ENCODE measurements at regions not wholly inside any gene's neighbourhood (a gene's known extent, or its start where the extent isn't known, plus 50 kb on each side); places are given as distances from the start of the nearest gene placed in this dataset.

GRCh38 chr13:58025821-58026220 lies 394.3 kb downstream of the PCDH17 start:
- intact Hi-C loops (cut with micrococcal nuclease; ENCODE audit: unreplicated experiment) = no loop called here
- H3K79me2 ChIP-seq (ENCODE audit: low read depth) = no peaks in the 10 kb centered on the region
- H3K9me3 ChIP-seq (ENCODE audit: insufficient read depth, low read depth) = no peaks in the 10 kb centered on the region
- POLR2A ChIA-PET (ENCODE audit: unreplicated experiment) = no interaction called here
- no peak for DNase-seq
- BruUV-seq (replicated peaks) = no TSS peak
- H3K4me3 ChIP-seq = no peak overlapping the region
- CTCF ChIA-PET = no interaction called here
- H3K9me2 ChIP-seq (ENCODE audit: insufficient read depth) = no peaks in the 10 kb centered on the region
- H3K27ac ChIP-seq = no peak overlapping the region
- no peaks in the 10 kb centered on the region for H3K36me3 ChIP-seq (ENCODE audit: low read depth)
- no peak overlapping the region for H2AFZ ChIP-seq
- no peaks in the 10 kb centered on the region for H3K4me1 ChIP-seq (replicated peaks; ENCODE audit: insufficient read depth)
- H4K20me1 ChIP-seq (ENCODE audit: insufficient read depth) = no peaks in the 10 kb centered on the region
- no peak overlapping the region for H3K4me2 ChIP-seq
- no peak for TF ChIP-seq CTCF (conservative IDR thresholded peaks at IDR 0.05)
- TF ChIP-seq EZH2 (IDR thresholded peaks at IDR 0.05; ENCODE audit: low read depth) = no peak
- H3K27me3 ChIP-seq (ENCODE audit: insufficient read depth, low read depth) = no peaks in the 10 kb centered on the region
- H3F3A ChIP-seq (ENCODE audit: insufficient read depth, low read depth) = no peaks in the 10 kb centered on the region

GRCh38 chr13:58032676-58033460 lies 401.3 kb downstream of the PCDH17 start:
- Histone ChIP-seq H3K4me1 (replicated peaks; ENCODE audit: insufficient read depth) (no peaks in the 10 kb centered on the region), H3K36me3 (ENCODE audit: low read depth) (no peaks in the 10 kb centered on the region), H3K9me3 (ENCODE audit: insufficient read depth, low read depth) (no peaks in the 10 kb centered on the region), H3F3A (ENCODE audit: insufficient read depth, low read depth) (no peaks in the 10 kb centered on the region), H3K4me2 (no peak overlapping the region), H3K27ac (no peak overlapping the region), H4K20me1 (ENCODE audit: insufficient read depth) (no peaks in the 10 kb centered on the region), H3K9me2 (ENCODE audit: insufficient read depth) (no peaks in the 10 kb centered on the region), H3K27me3 (ENCODE audit: insufficient read depth, low read depth) (no peaks in the 10 kb centered on the region), H3K79me2 (ENCODE audit: low read depth) (no peaks in the 10 kb centered on the region), H3K4me3 (no peak overlapping the region), H2AFZ (no peak overlapping the region)
- no TSS peak for BruUV-seq (replicated peaks)
- ChIA-PET POLR2A (ENCODE audit: unreplicated experiment) (no interaction called here), CTCF (no interaction called here)
- no peak for DNase-seq
- TF ChIP-seq EZH2 (IDR thresholded peaks at IDR 0.05; ENCODE audit: low read depth) (no peak), CTCF (conservative IDR thresholded peaks at IDR 0.05) (no peak)
- intact Hi-C loops (cut with micrococcal nuclease; ENCODE audit: unreplicated experiment) = no loop called here

GRCh38 chr13:58043971-58044370 lies 412.4 kb downstream of the PCDH17 start:
- Histone ChIP-seq H3K4me1 (replicated peaks; ENCODE audit: insufficient read depth) (no peaks in the 10 kb centered on the region), H3K79me2 (ENCODE audit: low read depth) (no peaks in the 10 kb centered on the region), H3K36me3 (ENCODE audit: low read depth) (no peaks in the 10 kb centered on the region), H3K9me2 (ENCODE audit: insufficient read depth) (no peaks in the 10 kb centered on the region), H3K9me3 (ENCODE audit: insufficient read depth, low read depth) (no peaks in the 10 kb centered on the region), H3K4me3 (no peak overlapping the region), H2AFZ (no peak overlapping the region), H3K27ac (no peak overlapping the region), H3F3A (ENCODE audit: insufficient read depth, low read depth) (no peaks in the 10 kb centered on the region), H3K4me2 (no peak overlapping the region), H4K20me1 (ENCODE audit: insufficient read depth) (no peaks in the 10 kb centered on the region), H3K27me3 (ENCODE audit: insufficient read depth, low read depth) (no peaks in the 10 kb centered on the region)
- intact Hi-C loops (cut with micrococcal nuclease; ENCODE audit: unreplicated experiment) = no loop called here
- ChIA-PET POLR2A (ENCODE audit: unreplicated experiment) (no interaction called here), CTCF (no interaction called here)
- TF ChIP-seq EZH2 (IDR thresholded peaks at IDR 0.05; ENCODE audit: low read depth) (no peak), CTCF (conservative IDR thresholded peaks at IDR 0.05) (no peak)
- no TSS peak for BruUV-seq (replicated peaks)
- no peak for DNase-seq
